22Rv1 (cell line): ENCODE measurements at regions not wholly inside any gene's neighbourhood (a gene's known extent, or its start where the extent isn't known, plus 50 kb on each side); places are given as distances from the start of the nearest gene placed in this dataset.

Source experiments
- H3K27ac ChIP-seq: fragments of 450-650 bp; 2 replicates; pipeline ENCODE4 v1.5.1; 2017
- CTCF ChIP-seq: fragments of 450-650 bp; IDR thresholded peaks from 2 replicates; pipeline ENCODE4 v1.5.1; 2017; ENCODE audit warnings: mild to moderate bottlenecking
- ZFX ChIP-seq: fragments of 450-650 bp; IDR thresholded peaks from 2 replicates; pipeline ENCODE4 v1.6.1; 2017; ENCODE audit warnings: antibody characterized with exemption, borderline replicate concordance

GRCh38 chr6:40330301-40330721 lies 256.9 kb downstream of the LRFN2 start:
- no peak overlapping the region for H3K27ac ChIP-seq
- TF ChIP-seq CTCF: no peak
- no peak for TF ChIP-seq ZFX

GRCh38 chr6:40328986-40329545 lies 258.1 kb downstream of the LRFN2 start:
- no peak for TF ChIP-seq ZFX
- peak; percentile 58 for TF ChIP-seq CTCF
- H3K27ac ChIP-seq: no peak overlapping the region

- no peak overlapping the region for H3K27ac ChIP-seq
- TF ChIP-seq CTCF: peak; percentile 96
- TF ChIP-seq ZFX: no peak
These were observed 258.7 kb downstream of the LRFN2 start for GRCh38 chr6:40328386-40328985.

GRCh38 chr6:40326714-40327421 lies 260.3 kb downstream of the LRFN2 start:
- H3K27ac ChIP-seq: no peak overlapping the region
- no peak for TF ChIP-seq CTCF
- TF ChIP-seq ZFX: no peak

GRCh38 chr6:40325791-40326190 lies 261.4 kb downstream of the LRFN2 start:
- H3K27ac ChIP-seq: no peak overlapping the region
- TF ChIP-seq ZFX (no peak), CTCF (no peak)

GRCh38 chr6:40325041-40325440 lies 262.1 kb downstream of the LRFN2 start:
- no peak overlapping the region for H3K27ac ChIP-seq
- TF ChIP-seq ZFX (no peak), CTCF (no peak)
